ENCODE measurements at regions not wholly inside any gene's neighbourhood (a gene's known extent, or its start where the extent isn't known, plus 50 kb on each side); places are given as distances from the start of the nearest gene placed in this dataset.

- TF ChIP-seq EP300 (IDR thresholded peaks at IDR 0.05) (no peak), CTCF (IDR thresholded peaks at IDR 0.05) (no peak)
Observed at GRCh38 chr5:17358031-17358430, 140.0 kb upstream of the TAF11L2 start.

Measured in tibial nerve (tissue), 4 donors.